Heart left ventricle (tissue), 13 donors: ENCODE measurements at regions not wholly inside any gene's neighbourhood (a gene's known extent, or its start where the extent isn't known, plus 50 kb on each side); places are given as distances from the start of the nearest gene placed in this dataset.

Source experiments
- CTCF ChIP-seq, 12 donors: fragments of 200-600 bp; sonication (generic) in 4 of 12; IDR thresholded peaks; one replicate each; pipeline versions ENCODE4 v1.5.0 to v1.8.0; 2018 to 2022; ENCODE audit warnings: antibody characterized with exemption in 12 of 12, mild to moderate bottlenecking in 5 of 12
- POLR2A ChIP-seq, 2 donors: fragments of 450-650 bp; IDR thresholded peaks; one replicate each; pipeline ENCODE4 v1.6.1; 2017; ENCODE audit warnings: antibody characterized with exemption in 2 of 2, mild to moderate bottlenecking in 2 of 2, moderate library complexity in 2 of 2
- donor health status: ischemic (EF 13 %, LVEDD 7.1; RV severe dilation, severe dysfunction).
- donor health status: DM: no; HTN: yes; CAD: no.
- donor health status: DM: no; HTN: no; CAD: no.
- donor health status: ischemic (EF 25% LVEDD 6.9; RV normal size, moderate dysfunction).
- donor health status: ischemic (EF 25% LVEDD 5.7; RV mildly dilated, moderate dysfunction).
- donor health status: ischemic (EF 35%, LVEDD 5.7; RV mildly dilated, moderate dysfunction).
- donor health status: nonischemic (EF 11% LVEDD 7.7; RV severe dilation, severe dysfunction).
- donor health status: DM: yes; HTN: yes; CAD: no.
- donor health status: PGD.
- donor health status: ischemic (EF 29% LVEDD 5.4; RV normal size, mild dysfunction).
- donor health status: nonischemic (EF 23%, LVEDD 6.1; RV moderate dilation, normal function).

DNA sequence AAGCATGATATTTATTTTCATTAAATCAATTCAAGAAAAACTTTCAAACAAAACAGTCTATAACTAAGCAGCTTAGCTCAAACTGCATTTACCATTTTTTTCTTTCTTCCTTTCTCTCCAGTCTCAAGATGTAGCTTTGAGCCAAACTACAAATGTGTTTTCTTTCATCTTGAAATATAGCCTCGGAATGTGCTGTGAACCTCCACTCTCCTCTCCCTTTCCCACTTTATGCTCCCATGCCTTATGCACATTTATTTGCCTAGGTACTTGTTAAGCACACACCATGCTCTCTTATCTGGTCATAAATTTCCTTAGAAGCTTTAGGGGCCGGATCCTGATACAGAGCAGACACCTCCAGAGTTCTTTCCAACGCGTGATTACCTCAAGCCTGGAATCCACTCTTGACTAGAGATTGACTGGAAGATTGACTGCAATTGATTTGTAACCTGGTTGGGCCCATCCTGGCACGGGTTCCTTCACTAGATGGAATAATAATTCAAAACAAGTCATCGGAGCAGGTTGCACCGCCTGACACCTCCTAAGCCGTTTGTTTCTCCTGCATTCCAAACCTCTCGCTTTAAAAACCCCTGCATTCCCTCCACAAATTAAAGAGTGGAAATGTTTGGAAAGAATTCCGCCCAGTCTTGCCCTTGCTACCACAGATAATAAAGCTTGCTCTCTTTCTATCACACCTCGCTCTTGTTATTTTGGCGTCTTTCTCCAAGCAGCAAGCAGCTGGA lies 344.7 kb downstream of the CHL1 start:
- no peak for TF ChIP-seq CTCF (IDR thresholded peaks at IDR 0.05)
- no peak for TF ChIP-seq POLR2A (IDR thresholded peaks at IDR 0.05)
